GM12878 (cell line): ENCODE measurements at regions not wholly inside any gene's neighbourhood (a gene's known extent, or its start where the extent isn't known, plus 50 kb on each side); places are given as distances from the start of the nearest gene placed in this dataset.

Source experiments
- ATAC-seq: fragments of 200-7000 bp; cut with Tn5 transposase; 3 replicates; pipeline ENCODE4 v1.9.1; 2020; ENCODE audit warnings: mild to moderate bottlenecking, moderate library complexity
- BruUV-seq: library from RNA; stranded (reverse); fragments of 400-500 nt; replicated peaks from 2 replicates; lab custom pipeline; 2021; lab: Mats Ljungman, UMichigan
- CTCF ChIA-PET: fragments of 300-600 bp; sonication (Branson Sonifier 250); formaldehyde crosslinking; extraction: SDS; loops from one replicate; lab custom pipeline; 2021; ENCODE audit warnings: inconsistent platforms; lab: Yijun Ruan, JAX
- POLR2A ChIA-PET: fragments of 350-600 bp; formaldehyde crosslinking; extraction: SDS; loops from one replicate; lab custom pipeline; 2021; ENCODE audit warnings: inconsistent platforms; lab: Charles Lee
- RAD21 ChIA-PET: fragments of 300-600 bp; sonication (Branson Sonifier 250); formaldehyde crosslinking; loops from one replicate; lab custom pipeline; 2023; ENCODE audit warnings: antibody characterized with exemption; ENCODE audit not compliant: unreplicated experiment; lab: Charles Lee
- SMC1A ChIA-PET: fragments of 300-600 bp; sonication (Branson Sonifier 250); formaldehyde crosslinking; loops from one replicate; lab custom pipeline; 2023; ENCODE audit not compliant: unreplicated experiment, uncharacterized antibody; lab: Charles Lee
- DNase-seq: peaks from one replicate; pipeline ENCODE4 v3.0.0-alpha.2; 2011; ENCODE audit warnings: low read depth, low spot score
- FAIRE-seq: peaks from 3 replicates; lab custom pipeline; 2011; peaks lifted over from hg19 to GRCh38; lab: Jason Lieb, UNC
- H2AFZ ChIP-seq: 2 replicates; pipeline ENCODE4 v1.6.0; 2011; ENCODE audit warnings: low read depth, low read length, control low read depth; ENCODE audit not compliant: control insufficient read depth
- H3K27ac ChIP-seq: 2 replicates; pipeline ENCODE4 v1.5.1; 2011; ENCODE audit warnings: control low read depth; ENCODE audit not compliant: control insufficient read depth, insufficient read depth
- H3K27me3 ChIP-seq, 2 experiments: replicated peaks in 1 of 2; 2 replicates each; pipeline versions ENCODE4 v1.6.0 to v1.6.1; 2011; ENCODE audit warnings: low read length in 1 of 2; ENCODE audit not compliant: control insufficient read depth in 2 of 2, insufficient read depth in 2 of 2
- H3K36me3 ChIP-seq, 2 experiments: 2 replicates each; pipeline ENCODE4 v1.5.1; 2011; ENCODE audit warnings: low read length in 1 of 2; ENCODE audit not compliant: control insufficient read depth in 2 of 2, insufficient read depth in 2 of 2
- H3K4me1 ChIP-seq: 2 replicates; pipeline ENCODE4 v1.6.1; 2011; ENCODE audit warnings: mild to moderate bottlenecking, low read length, moderate library complexity, mixed read lengths; ENCODE audit not compliant: control insufficient read depth, insufficient read depth
- H3K4me2 ChIP-seq: 2 replicates; pipeline ENCODE4 v1.6.0; 2011; ENCODE audit warnings: control low read depth; ENCODE audit not compliant: control insufficient read depth, insufficient read depth
- H3K4me3 ChIP-seq: fragments of 200-600 bp; sonication (generic); 2 replicates; pipeline ENCODE4 v1.5.1; 2016
- H3K79me2 ChIP-seq: 2 replicates; pipeline ENCODE4 v1.6.0; 2011; ENCODE audit warnings: low read length; ENCODE audit not compliant: control insufficient read depth, insufficient read depth
- H3K9ac ChIP-seq: 2 replicates; pipeline ENCODE4 v1.8.0; 2011; ENCODE audit warnings: low read length, control low read depth, mixed read lengths; ENCODE audit not compliant: control insufficient read depth, insufficient read depth
- H3K9me3 ChIP-seq: replicated peaks from 3 replicates; pipeline ENCODE4 v1.5.1; 2011; ENCODE audit warnings: mild to moderate bottlenecking, low read length; ENCODE audit not compliant: control insufficient read depth, insufficient read depth
- H4K20me1 ChIP-seq: 2 replicates; pipeline ENCODE4 v1.6.0; 2011; ENCODE audit not compliant: control insufficient read depth, insufficient read depth
- CEBPZ ChIP-seq: fragments of 150-350 bp; IDR thresholded peaks from 2 replicates; pipeline ENCODE4 v1.6.1; 2016; ENCODE audit warnings: low read depth, low read length
- CREB1 ChIP-seq: IDR thresholded peaks from 2 replicates; pipeline ENCODE4 v1.6.1; 2012; ENCODE audit warnings: low read depth, mild to moderate bottlenecking, inconsistent platforms
- FOXM1 ChIP-seq: IDR thresholded peaks from 2 replicates; pipeline ENCODE4 v1.6.1; 2012; ENCODE audit warnings: low read depth, mild to moderate bottlenecking, inconsistent platforms, low read length, moderate library complexity
- HDAC6 ChIP-seq: fragments of 200-600 bp; sonication (generic); IDR thresholded peaks from one replicate; pipeline ENCODE4 v1.8.0; 2017; ENCODE audit warnings: antibody characterized with exemption; ENCODE audit not compliant: unreplicated experiment
- IKZF1 ChIP-seq: fragments of 450-650 bp; conservative IDR thresholded peaks from 2 replicates; pipeline ENCODE4 v1.6.1; 2017; ENCODE audit warnings: antibody characterized with exemption, mild to moderate bottlenecking
- MYB ChIP-seq: fragments of 150-350 bp; IDR thresholded peaks from 2 replicates; pipeline ENCODE4 v1.6.1; 2014; ENCODE audit warnings: mild to moderate bottlenecking, low read depth, low read length, borderline replicate concordance
- NFYA ChIP-seq: IDR thresholded peaks from 2 replicates; pipeline ENCODE4 v1.6.1; 2011; ENCODE audit warnings: low read depth, mild to moderate bottlenecking, low read length, improper control_type of control experiment, borderline replicate concordance
- POU2F2 ChIP-seq: IDR thresholded peaks from 3 replicates; pipeline ENCODE4 v1.6.1; 2011; ENCODE audit warnings: low read depth, mild to moderate bottlenecking, low read length, borderline replicate concordance
- TCF3 ChIP-seq: IDR thresholded peaks from 2 replicates; pipeline ENCODE4 v1.6.1; 2012; ENCODE audit warnings: low read depth, mild to moderate bottlenecking, low read length, borderline replicate concordance; ENCODE audit not compliant: insufficient read depth
- YY1 ChIP-seq: IDR thresholded peaks from 2 replicates; pipeline ENCODE4 v1.6.1; 2011; ENCODE audit warnings: low read depth, mild to moderate bottlenecking, low read length
- in situ Hi-C: fragments of 300-500 bp; cut with MboI; formaldehyde crosslinking; loops from 9 replicates; pipeline ENCODE4 v1.14.3; 2018; ENCODE audit warnings: mixed read lengths
- intact Hi-C: fragments of 100-400 bp; cut with micrococcal nuclease; formaldehyde crosslinking; loops from one replicate; pipeline ENCODE4 v1.14.2; 2022; ENCODE audit not compliant: unreplicated experiment
- TF ChIP-seq, protein P1 (sequence below): fragments of 450-650 bp; IDR thresholded peaks from 2 replicates; pipeline ENCODE4 v1.6.1; 2017; ENCODE audit warnings: mild to moderate bottlenecking, low read depth, inconsistent platforms; ENCODE audit not compliant: poor library complexity, severe bottlenecking
- TF ChIP-seq, protein P2 (sequence below): IDR thresholded peaks from 2 replicates; pipeline ENCODE4 v1.6.1; 2012; ENCODE audit warnings: mild to moderate bottlenecking, low read depth, low read length

DNA sequence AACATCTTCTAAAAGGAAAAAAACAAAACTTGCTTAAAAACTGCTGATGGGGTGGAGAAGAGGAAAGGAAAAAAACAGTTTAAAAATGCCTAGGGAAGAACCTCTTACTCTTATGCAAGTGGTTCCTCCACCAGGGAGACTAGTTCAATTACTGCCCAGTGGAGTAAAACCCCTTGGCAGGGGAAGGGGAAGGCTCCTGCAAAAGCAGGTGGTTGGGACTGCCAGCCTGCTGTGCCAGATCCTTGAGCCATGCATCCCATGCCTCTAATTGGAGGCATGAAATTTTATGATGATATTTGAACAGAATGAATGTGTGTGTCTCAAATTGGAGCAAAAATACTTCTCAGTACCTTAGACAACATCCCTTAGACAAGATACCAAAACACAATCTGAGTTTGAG is 118.8 kb downstream of the FSCB start:
- intact Hi-C loops (no loop called here), in situ Hi-C loops (no loop called here)
- BruUV-seq: no TSS peak
- ATAC-seq: no peak
- Histone ChIP-seq H3K27me3 (no peaks in the 10 kb centered on the region), H3K9me3 (no peaks in the 10 kb centered on the region), H3K36me3 (no peaks in the 10 kb centered on the region), H2AFZ (no peak overlapping the region), H3K79me2 (no peaks in the 10 kb centered on the region)
- CTCF ChIA-PET: interaction anchor here (0.6 kb wide), 1 partner anchor 416 kb away, joined by 3 read pairs; no protein-coding TSS in a partner anchor
- FAIRE-seq: no peak
- DNase-seq: no peak
- TF ChIP-seq, protein P1, sequence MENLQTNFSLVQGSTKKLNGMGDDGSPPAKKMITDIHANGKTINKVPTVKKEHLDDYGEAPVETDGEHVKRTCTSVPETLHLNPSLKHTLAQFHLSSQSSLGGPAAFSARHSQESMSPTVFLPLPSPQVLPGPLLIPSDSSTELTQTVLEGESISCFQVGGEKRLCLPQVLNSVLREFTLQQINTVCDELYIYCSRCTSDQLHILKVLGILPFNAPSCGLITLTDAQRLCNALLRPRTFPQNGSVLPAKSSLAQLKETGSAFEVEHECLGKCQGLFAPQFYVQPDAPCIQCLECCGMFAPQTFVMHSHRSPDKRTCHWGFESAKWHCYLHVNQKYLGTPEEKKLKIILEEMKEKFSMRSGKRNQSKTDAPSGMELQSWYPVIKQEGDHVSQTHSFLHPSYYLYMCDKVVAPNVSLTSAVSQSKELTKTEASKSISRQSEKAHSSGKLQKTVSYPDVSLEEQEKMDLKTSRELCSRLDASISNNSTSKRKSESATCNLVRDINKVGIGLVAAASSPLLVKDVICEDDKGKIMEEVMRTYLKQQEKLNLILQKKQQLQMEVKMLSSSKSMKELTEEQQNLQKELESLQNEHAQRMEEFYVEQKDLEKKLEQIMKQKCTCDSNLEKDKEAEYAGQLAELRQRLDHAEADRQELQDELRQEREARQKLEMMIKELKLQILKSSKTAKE: no peak
- TF ChIP-seq HDAC6: no peak
- no peak for TF ChIP-seq YY1
- TF ChIP-seq, protein P2, sequence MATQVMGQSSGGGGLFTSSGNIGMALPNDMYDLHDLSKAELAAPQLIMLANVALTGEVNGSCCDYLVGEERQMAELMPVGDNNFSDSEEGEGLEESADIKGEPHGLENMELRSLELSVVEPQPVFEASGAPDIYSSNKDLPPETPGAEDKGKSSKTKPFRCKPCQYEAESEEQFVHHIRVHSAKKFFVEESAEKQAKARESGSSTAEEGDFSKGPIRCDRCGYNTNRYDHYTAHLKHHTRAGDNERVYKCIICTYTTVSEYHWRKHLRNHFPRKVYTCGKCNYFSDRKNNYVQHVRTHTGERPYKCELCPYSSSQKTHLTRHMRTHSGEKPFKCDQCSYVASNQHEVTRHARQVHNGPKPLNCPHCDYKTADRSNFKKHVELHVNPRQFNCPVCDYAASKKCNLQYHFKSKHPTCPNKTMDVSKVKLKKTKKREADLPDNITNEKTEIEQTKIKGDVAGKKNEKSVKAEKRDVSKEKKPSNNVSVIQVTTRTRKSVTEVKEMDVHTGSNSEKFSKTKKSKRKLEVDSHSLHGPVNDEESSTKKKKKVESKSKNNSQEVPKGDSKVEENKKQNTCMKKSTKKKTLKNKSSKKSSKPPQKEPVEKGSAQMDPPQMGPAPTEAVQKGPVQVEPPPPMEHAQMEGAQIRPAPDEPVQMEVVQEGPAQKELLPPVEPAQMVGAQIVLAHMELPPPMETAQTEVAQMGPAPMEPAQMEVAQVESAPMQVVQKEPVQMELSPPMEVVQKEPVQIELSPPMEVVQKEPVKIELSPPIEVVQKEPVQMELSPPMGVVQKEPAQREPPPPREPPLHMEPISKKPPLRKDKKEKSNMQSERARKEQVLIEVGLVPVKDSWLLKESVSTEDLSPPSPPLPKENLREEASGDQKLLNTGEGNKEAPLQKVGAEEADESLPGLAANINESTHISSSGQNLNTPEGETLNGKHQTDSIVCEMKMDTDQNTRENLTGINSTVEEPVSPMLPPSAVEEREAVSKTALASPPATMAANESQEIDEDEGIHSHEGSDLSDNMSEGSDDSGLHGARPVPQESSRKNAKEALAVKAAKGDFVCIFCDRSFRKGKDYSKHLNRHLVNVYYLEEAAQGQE: no peak
- TF ChIP-seq MYB: no peak
- TF ChIP-seq IKZF1: no peak
- TF ChIP-seq CREB1: no peak
- TF ChIP-seq CEBPZ: no peak
- TF ChIP-seq NFYA: no peak
- no peak for TF ChIP-seq POU2F2
- TF ChIP-seq TCF3: no peak
- TF ChIP-seq FOXM1: no peak
- TF ChIP-seq, all 136 proteins: peak for 0
- Histone ChIP-seq H3K27ac (no peak overlapping the region), H4K20me1 (no peaks in the 10 kb centered on the region), H3K9ac (no peak overlapping the region), H3K4me2 (no peak overlapping the region), H3K4me3 (no peak overlapping the region), H3K4me1 (no peaks in the 10 kb centered on the region)
- ChIA-PET POLR2A (no interaction called here), RAD21 (no interaction called here), SMC1A (no interaction called here)
